Sigmoid colon (tissue), 4 donors: ENCODE measurements at regions not wholly inside any gene's neighbourhood (a gene's known extent, or its start where the extent isn't known, plus 50 kb on each side); places are given as distances from the start of the nearest gene placed in this dataset.
"Not testable (repeated sequence)": the region's sequence is repeated elsewhere in the genome, so short reads cannot be mapped to it uniquely, and the experiment has no call there.

Experiments used
- CTCF ChIP-seq, 4 experiments: fragments of 450-650 bp in 3 of 4; fragments of 200-600 bp in 1 of 4; IDR thresholded peaks; one replicate each; pipeline ENCODE4 v1.5.1; 2016 to 2019; ENCODE audit warnings: antibody characterized with exemption in 4 of 4, mild to moderate bottlenecking in 3 of 4, moderate library complexity in 2 of 4
- EP300 ChIP-seq, 4 donors: sonication (generic); formaldehyde crosslinking; IDR thresholded peaks; one replicate each; pipeline ENCODE4 v1.6.1; 2017; ENCODE audit warnings: antibody characterized with exemption in 4 of 4
- POLR2A ChIP-seq, 2 donors: fragments of 450-650 bp; IDR thresholded peaks; one replicate each; pipeline ENCODE4 v1.6.1; 2016; ENCODE audit warnings: antibody characterized with exemption in 2 of 2, mild to moderate bottlenecking in 2 of 2, moderate library complexity in 2 of 2
- POLR2AphosphoS5 ChIP-seq, 4 donors: sonication (generic); formaldehyde crosslinking; IDR thresholded peaks; one replicate each; pipeline ENCODE4 v1.6.1; 2017; ENCODE audit warnings: antibody characterized with exemption in 4 of 4

DNA sequence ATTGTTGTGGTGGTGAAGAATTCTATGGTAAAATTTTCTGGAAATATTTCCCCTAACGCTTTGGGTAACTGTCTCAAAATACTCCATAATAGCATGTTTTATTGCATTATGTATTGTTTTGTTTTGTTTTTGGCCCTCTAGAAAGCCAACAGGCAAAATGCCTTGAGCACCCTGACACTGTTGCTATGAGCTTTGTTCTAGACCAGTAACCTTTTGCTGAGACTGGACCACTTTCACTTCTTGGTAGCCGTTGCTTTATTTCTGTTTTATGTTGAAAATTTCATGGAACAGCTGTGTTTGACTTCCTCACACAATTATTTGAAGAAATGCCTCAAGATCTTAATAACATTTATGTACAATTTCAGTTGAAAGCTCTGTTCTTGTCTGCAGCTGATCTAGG lies 374.2 kb downstream of the CDY2B start:
- TF ChIP-seq CTCF, POLR2A, EP300, POLR2AphosphoS5 (IDR thresholded peaks at IDR 0.05): not testable (repeated sequence)
